PC-9 (cell line): ENCODE measurements at regions not wholly inside any gene's neighbourhood (a gene's known extent, or its start where the extent isn't known, plus 50 kb on each side); places are given as distances from the start of the nearest gene placed in this dataset.

Source experiments
- BruUV-seq: library from RNA; stranded (reverse); fragments of 400-500 nt; replicated peaks from 2 replicates; lab custom pipeline; 2021; lab: Mats Ljungman, UMichigan
- CTCF ChIA-PET: fragments of 300-600 bp; sonication (Branson Sonifier 250); formaldehyde crosslinking; loops from one replicate; lab custom pipeline; 2022; ENCODE audit warnings: antibody characterized with exemption; lab: Charles Lee
- POLR2A ChIA-PET: fragments of 300-600 bp; sonication (Branson Sonifier 250); formaldehyde crosslinking; loops from one replicate; lab custom pipeline; 2022; ENCODE audit warnings: antibody characterized with exemption; ENCODE audit not compliant: unreplicated experiment; lab: Charles Lee
- DNase-seq, 2 experiments: peaks; one replicate each; pipeline versions ENCODE4 v3.0.0 to v3.0.0-alpha.2; 2015 to 2022; ENCODE audit warnings: mixed read lengths in 1 of 2
- H2AFZ ChIP-seq: fragments of 200-600 bp; sonication (generic); 2 replicates; pipeline ENCODE4 v1.8.1; 2017; ENCODE audit warnings: antibody characterized with exemption
- H3F3A ChIP-seq: fragments of 200-600 bp; sonication (generic); 2 replicates; pipeline ENCODE4 v1.8.1; 2017; ENCODE audit warnings: antibody characterized with exemption, mild to moderate bottlenecking, low read depth; ENCODE audit not compliant: insufficient read depth
- H3K27ac ChIP-seq: fragments of 200-600 bp; sonication (generic); 2 replicates; pipeline ENCODE4 v1.6.1; 2016; ENCODE audit warnings: mixed run types
- H3K27me3 ChIP-seq: fragments of 200-600 bp; sonication (generic); 2 replicates; pipeline ENCODE4 v1.6.1; 2016; ENCODE audit warnings: low read depth, mixed run types; ENCODE audit not compliant: insufficient read depth
- H3K36me3 ChIP-seq: fragments of 200-600 bp; sonication (generic); 2 replicates; pipeline ENCODE4 v1.6.1; 2016; ENCODE audit warnings: low read depth, mixed run types
- H3K4me1 ChIP-seq: fragments of 200-600 bp; sonication (generic); replicated peaks from 2 replicates; pipeline ENCODE4 v1.6.1; 2016; ENCODE audit warnings: mixed run types; ENCODE audit not compliant: insufficient read depth
- H3K4me2 ChIP-seq: fragments of 200-600 bp; sonication (generic); 2 replicates; pipeline ENCODE4 v1.6.1; 2017; ENCODE audit warnings: mixed run types
- H3K4me3 ChIP-seq: fragments of 200-600 bp; sonication (generic); 2 replicates; pipeline ENCODE4 v1.6.1; 2016; ENCODE audit warnings: mixed run types
- H3K79me2 ChIP-seq: fragments of 200-600 bp; sonication (generic); 2 replicates; pipeline ENCODE4 v1.6.1; 2017; ENCODE audit warnings: low read depth, mixed run types
- H3K9me2 ChIP-seq: fragments of 200-600 bp; sonication (generic); 2 replicates; pipeline ENCODE4 v1.8.1; 2017; ENCODE audit warnings: mild to moderate bottlenecking; ENCODE audit not compliant: insufficient read depth
- H3K9me3 ChIP-seq: fragments of 200-600 bp; sonication (generic); 2 replicates; pipeline ENCODE4 v1.8.1; 2016; ENCODE audit warnings: low read depth; ENCODE audit not compliant: insufficient read depth
- H4K20me1 ChIP-seq: fragments of 200-600 bp; sonication (generic); 2 replicates; pipeline ENCODE4 v1.8.1; 2017; ENCODE audit not compliant: insufficient read depth
- EZH2 ChIP-seq: fragments of 200-600 bp; sonication (generic); IDR thresholded peaks from 2 replicates; pipeline ENCODE4 v1.8.0; 2017; ENCODE audit warnings: antibody characterized with exemption, low read depth
- intact Hi-C: fragments of 100-400 bp; cut with micrococcal nuclease; formaldehyde crosslinking; loops from one replicate; pipeline ENCODE4 v1.10.0; 2022; ENCODE audit not compliant: unreplicated experiment
- TF ChIP-seq, protein P1 (sequence below): fragments of 200-600 bp; sonication (generic); conservative IDR thresholded peaks from 2 replicates; pipeline ENCODE4 v1.6.1; 2017; ENCODE audit warnings: mixed run types, antibody characterized with exemption, mild to moderate bottlenecking, moderate library complexity

DNA sequence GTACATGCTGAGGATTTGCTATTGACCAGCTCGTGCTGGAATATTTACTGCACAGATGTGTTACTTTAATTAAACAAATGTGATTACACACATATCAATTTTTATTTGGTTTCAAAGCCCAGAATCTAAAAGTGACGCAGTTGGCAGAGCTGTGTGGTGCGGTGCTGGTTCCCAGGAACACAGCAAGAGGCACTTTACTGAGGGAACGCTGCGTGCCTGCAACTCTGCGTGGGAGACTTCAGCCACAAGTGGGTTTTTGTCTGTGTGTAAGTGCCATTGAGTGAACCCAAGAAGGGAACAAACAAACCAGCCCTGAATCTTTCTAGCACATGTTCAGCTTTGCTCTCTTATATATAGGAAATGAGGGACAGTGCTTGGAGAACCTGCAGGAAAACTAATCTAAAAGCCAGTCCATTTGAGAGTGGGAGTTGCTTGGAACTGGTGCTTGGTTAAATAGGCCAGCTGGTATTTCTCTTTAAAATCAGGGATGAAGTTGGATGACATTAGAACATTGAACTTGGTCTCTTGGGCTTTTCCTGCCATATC, 196.6 kb upstream of the CELF4 start:
- Histone ChIP-seq H3K27me3 (no peaks in the 10 kb centered on the region), H3K36me3 (no peaks in the 10 kb centered on the region), H3K79me2 (no peaks in the 10 kb centered on the region), H3K4me3 (no peak overlapping the region), H3K27ac (no peak overlapping the region), H3K4me2 (no peak overlapping the region), H3K9me3 (no peaks in the 10 kb centered on the region), H4K20me1 (no peaks in the 10 kb centered on the region), H3K9me2 (no peaks in the 10 kb centered on the region), H2AFZ (no peak overlapping the region), H3F3A (no peaks in the 10 kb centered on the region), H3K4me1 (no peaks in the 10 kb centered on the region)
- ChIA-PET CTCF (no interaction called here), POLR2A (no interaction called here)
- no peak for DNase-seq
- TF ChIP-seq, protein P1, sequence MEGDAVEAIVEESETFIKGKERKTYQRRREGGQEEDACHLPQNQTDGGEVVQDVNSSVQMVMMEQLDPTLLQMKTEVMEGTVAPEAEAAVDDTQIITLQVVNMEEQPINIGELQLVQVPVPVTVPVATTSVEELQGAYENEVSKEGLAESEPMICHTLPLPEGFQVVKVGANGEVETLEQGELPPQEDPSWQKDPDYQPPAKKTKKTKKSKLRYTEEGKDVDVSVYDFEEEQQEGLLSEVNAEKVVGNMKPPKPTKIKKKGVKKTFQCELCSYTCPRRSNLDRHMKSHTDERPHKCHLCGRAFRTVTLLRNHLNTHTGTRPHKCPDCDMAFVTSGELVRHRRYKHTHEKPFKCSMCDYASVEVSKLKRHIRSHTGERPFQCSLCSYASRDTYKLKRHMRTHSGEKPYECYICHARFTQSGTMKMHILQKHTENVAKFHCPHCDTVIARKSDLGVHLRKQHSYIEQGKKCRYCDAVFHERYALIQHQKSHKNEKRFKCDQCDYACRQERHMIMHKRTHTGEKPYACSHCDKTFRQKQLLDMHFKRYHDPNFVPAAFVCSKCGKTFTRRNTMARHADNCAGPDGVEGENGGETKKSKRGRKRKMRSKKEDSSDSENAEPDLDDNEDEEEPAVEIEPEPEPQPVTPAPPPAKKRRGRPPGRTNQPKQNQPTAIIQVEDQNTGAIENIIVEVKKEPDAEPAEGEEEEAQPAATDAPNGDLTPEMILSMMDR, result no peak
- TF ChIP-seq EZH2, result no peak
- no TSS peak for BruUV-seq
- intact Hi-C loops, result no loop called here

DNA sequence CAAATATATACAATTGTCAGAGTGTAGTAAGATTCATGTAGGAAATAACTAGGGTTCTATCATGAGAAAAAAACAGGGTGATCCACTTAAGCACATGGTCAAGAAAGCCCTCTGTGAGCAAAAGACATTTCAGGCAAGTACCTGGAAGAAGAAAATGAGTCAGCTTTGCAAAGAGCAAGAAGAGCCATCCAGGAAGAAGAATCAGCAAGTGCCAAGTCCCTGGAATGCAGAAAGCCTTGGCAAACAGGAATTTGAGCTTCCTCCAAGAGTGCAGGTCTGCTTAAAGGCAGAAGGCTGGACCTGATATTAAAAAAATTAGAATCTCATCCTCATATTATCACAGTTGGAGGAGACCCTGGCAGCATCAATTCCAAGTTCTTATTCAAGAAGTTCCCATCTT, 188.5 kb upstream of the CELF4 start:
- H3K36me3 ChIP-seq, result no peaks in the 10 kb centered on the region
- H3K9me3 ChIP-seq, result no peaks in the 10 kb centered on the region
- BruUV-seq, result no TSS peak
- H2AFZ ChIP-seq, result no peak overlapping the region
- H3F3A ChIP-seq, result no peaks in the 10 kb centered on the region
- no peak overlapping the region for H3K4me3 ChIP-seq
- H3K27me3 ChIP-seq, result no peaks in the 10 kb centered on the region
- DNase-seq, result no peak
- H3K4me2 ChIP-seq, result no peak overlapping the region
- H3K27ac ChIP-seq, result no peak overlapping the region
- POLR2A ChIA-PET, result no interaction called here
- H3K79me2 ChIP-seq, result no peaks in the 10 kb centered on the region
- no peaks in the 10 kb centered on the region for H3K4me1 ChIP-seq
- H4K20me1 ChIP-seq, result no peaks in the 10 kb centered on the region
- intact Hi-C loops, result no loop called here
- H3K9me2 ChIP-seq, result no peaks in the 10 kb centered on the region
- CTCF ChIA-PET, result no interaction called here
- TF ChIP-seq, protein P1, result no peak
- no peak for TF ChIP-seq EZH2

DNA sequence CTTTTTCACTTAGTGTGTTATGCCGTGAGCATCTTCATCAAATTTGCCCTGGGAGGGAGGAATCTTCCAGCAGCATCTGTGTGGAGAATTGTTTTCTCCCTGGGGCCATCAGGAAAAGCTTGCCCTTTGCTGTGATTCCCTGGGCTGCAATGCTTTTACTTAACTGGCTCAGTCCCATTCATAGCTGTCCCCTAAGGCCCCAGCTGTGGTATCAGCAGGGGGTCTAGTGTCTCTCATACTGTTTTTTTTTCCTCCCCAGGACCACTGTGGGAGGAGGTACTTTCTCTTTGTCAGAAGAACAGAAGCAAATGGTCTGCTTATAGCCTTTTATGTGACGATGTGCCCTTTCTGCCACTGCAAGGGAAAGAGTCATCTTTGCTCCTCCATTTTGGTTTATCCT, 176.8 kb upstream of the CELF4 start:
- Histone ChIP-seq H3K79me2 (no peaks in the 10 kb centered on the region), H3K9me2 (no peaks in the 10 kb centered on the region), H3K4me3 (no peak overlapping the region), H3F3A (no peaks in the 10 kb centered on the region), H3K36me3 (no peaks in the 10 kb centered on the region), H4K20me1 (no peaks in the 10 kb centered on the region), H3K27me3 (no peaks in the 10 kb centered on the region), H2AFZ (no peak overlapping the region), H3K4me1 (no peaks in the 10 kb centered on the region), H3K4me2 (no peak overlapping the region), H3K27ac (no peak overlapping the region), H3K9me3 (no peaks in the 10 kb centered on the region)
- TF ChIP-seq, protein P1, result no peak
- no peak for TF ChIP-seq EZH2
- CTCF ChIA-PET, result no interaction called here
- intact Hi-C loops, result no loop called here
- POLR2A ChIA-PET, result no interaction called here
- no TSS peak for BruUV-seq
- DNase-seq, result no peak
